SK-MEL-5 (cell line): ENCODE measurements at regions not wholly inside any gene's neighbourhood (a gene's known extent, or its start where the extent isn't known, plus 50 kb on each side); places are given as distances from the start of the nearest gene placed in this dataset.

Source experiments
- DNase-seq: peaks from one replicate; pipeline ENCODE4 v3.0.0-alpha.2; 2016; ENCODE audit warnings: low read depth, low spot score
- in situ Hi-C: cut with HindIII; loops from 2 replicates; pipeline ENCODE4 v1.10.0; 2016; ENCODE audit warnings: low sequenced_read_pairs, high pct_unique_total_duplicates, low pct_unique_long_range_greater_than_20kb

- no peak for DNase-seq
- in situ Hi-C loops: no loop called here
Observed at GRCh38 chr5:54667136-54667535, 149.6 kb downstream of the SNX18 start.

- in situ Hi-C loops: no loop called here
Observed at GRCh38 chr5:54663866-54664265, 146.3 kb downstream of the SNX18 start.

GRCh38 chr5:54661111-54661510 is 143.6 kb downstream of the SNX18 start:
- in situ Hi-C loops: no loop called here
- no peak for DNase-seq

More at GRCh38 chr5:54663866-54664265, 146.3 kb downstream of the SNX18 start:
- DNase-seq: peak; percentile 88

- in situ Hi-C loops: no loop called here
- DNase-seq: no peak
Observed at GRCh38 chr5:54659700-54660131, 142.2 kb downstream of the SNX18 start.

GRCh38 chr5:54658010-54658409 is 140.5 kb downstream of the SNX18 start:
- DNase-seq: no peak

GRCh38 chr5:54656261-54656728 is 138.7 kb downstream of the SNX18 start:
- no peak for DNase-seq
- in situ Hi-C loops: no loop called here

More at GRCh38 chr5:54658010-54658409, 140.5 kb downstream of the SNX18 start:
- in situ Hi-C loops: no loop called here

GRCh38 chr5:54655761-54656160 is 138.2 kb downstream of the SNX18 start:
- DNase-seq: no peak
- in situ Hi-C loops: no loop called here

- in situ Hi-C loops: no loop called here
- DNase-seq: no peak
Observed at GRCh38 chr5:54655266-54655665, 137.7 kb downstream of the SNX18 start.

- in situ Hi-C loops: no loop called here
Observed at GRCh38 chr5:54653956-54654614, 136.5 kb downstream of the SNX18 start.

GRCh38 chr5:54651482-54652076 is 134.0 kb downstream of the SNX18 start:
- DNase-seq: peak; percentile 31
- in situ Hi-C loops: no loop called here

More at GRCh38 chr5:54653956-54654614, 136.5 kb downstream of the SNX18 start:
- DNase-seq: no peak

- in situ Hi-C loops: no loop called here
- no peak for DNase-seq
Observed at GRCh38 chr5:54649041-54649504, 131.5 kb downstream of the SNX18 start.

GRCh38 chr5:54646356-54647101 is 129.0 kb downstream of the SNX18 start:
- in situ Hi-C loops: no loop called here
- no peak for DNase-seq

- in situ Hi-C loops: no loop called here
- no peak for DNase-seq
Observed at GRCh38 chr5:54645882-54646355, 128.4 kb downstream of the SNX18 start.

- DNase-seq: no peak
- in situ Hi-C loops: no loop called here
Observed at GRCh38 chr5:54644226-54644625, 126.7 kb downstream of the SNX18 start.

GRCh38 chr5:54643685-54644106 is 126.1 kb downstream of the SNX18 start:
- DNase-seq: no peak
- in situ Hi-C loops: no loop called here

- in situ Hi-C loops: no loop called here
- no peak for DNase-seq
Observed at GRCh38 chr5:54639621-54640020, 122.1 kb downstream of the SNX18 start.

- no peak for DNase-seq
- in situ Hi-C loops: no loop called here
Observed at GRCh38 chr5:54638106-54638505, 120.5 kb downstream of the SNX18 start.

GRCh38 chr5:54637654-54638053 is 120.1 kb downstream of the SNX18 start:
- in situ Hi-C loops: no loop called here
- no peak for DNase-seq
